ENCODE measurements at regions not wholly inside any gene's neighbourhood (a gene's known extent, or its start where the extent isn't known, plus 50 kb on each side); places are given as distances from the start of the nearest gene placed in this dataset.

DNA sequence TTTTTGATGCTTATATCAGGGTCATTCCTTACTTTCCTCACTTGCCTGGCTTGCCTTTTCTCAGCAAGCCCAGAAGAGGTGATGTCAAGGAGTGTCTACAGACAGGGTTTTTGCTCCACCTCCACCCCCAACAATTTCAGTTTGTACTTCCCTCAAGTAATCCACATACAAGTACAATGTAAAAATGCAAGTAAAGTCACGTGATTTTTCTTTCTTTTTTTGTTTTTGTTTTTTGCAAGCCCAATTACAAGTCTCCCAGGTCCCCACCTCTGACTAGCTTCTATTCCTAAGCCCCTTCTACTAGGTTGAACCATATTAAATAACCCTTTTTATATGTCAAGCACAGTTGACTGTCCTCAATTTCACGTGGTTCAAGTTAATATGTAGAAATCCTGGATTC is 579.6 kb downstream of the DIAPH3 start:
- no peak overlapping the region for H3K4me3 ChIP-seq (ENCODE audit: low read depth, low read length)
- no peak overlapping the region for H3K27ac ChIP-seq (ENCODE audit: low read depth, low read length)

DNA sequence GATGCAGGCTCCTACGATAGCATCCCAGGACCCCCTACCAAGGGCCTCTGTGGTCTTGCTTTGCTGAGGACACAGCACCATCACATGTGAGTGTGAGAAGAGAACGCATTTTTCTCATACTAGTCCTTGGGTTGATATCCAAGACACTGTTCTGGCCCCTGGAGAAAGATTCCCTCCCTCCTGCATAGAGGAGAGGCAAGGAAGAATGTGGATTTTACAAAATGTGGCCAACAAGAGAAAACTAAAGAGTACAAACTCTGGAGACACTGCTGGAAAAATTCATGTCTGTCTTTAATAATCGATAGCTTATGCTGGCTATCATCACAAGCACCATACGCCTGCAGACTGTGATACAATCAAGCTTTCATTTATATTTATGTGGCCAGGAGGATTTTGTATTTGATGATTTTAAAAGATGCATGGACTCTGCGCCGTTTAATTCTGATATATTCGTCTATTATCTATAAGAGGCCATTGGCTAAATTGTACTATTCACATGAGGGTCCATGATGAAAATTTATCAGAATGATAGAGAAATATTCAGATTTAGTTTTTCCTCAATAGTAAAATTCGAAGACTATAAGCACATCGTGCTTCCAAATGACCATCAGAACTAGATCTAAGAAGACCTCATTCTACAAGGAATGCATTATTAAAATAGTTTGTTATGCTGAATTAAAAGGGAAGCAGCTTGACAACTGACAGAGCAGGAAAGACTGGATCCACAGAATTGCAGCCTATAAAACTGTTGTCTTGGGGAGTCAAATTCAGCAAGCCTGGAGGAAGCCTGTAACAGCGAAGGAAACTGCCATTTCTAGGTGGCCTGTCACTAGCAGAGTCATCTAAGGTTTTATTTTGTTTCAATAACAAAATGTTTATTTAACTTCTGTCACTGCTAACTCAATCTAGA is 578.7 kb downstream of the DIAPH3 start:
- H3K4me3 ChIP-seq (ENCODE audit: low read depth, low read length) = no peak overlapping the region
- no peaks in the 10 kb centered on the region for H3K4me1 ChIP-seq (ENCODE audit: control insufficient read depth, insufficient read depth, low read length, unreplicated experiment)
- no peaks in the 10 kb centered on the region for H3K79me2 ChIP-seq (ENCODE audit: control insufficient read depth, insufficient read depth, low read length, unreplicated experiment)
- H3K36me3 ChIP-seq (ENCODE audit: insufficient read depth, low read length) = no peaks in the 10 kb centered on the region
- peaks cover 52% of the 10 kb centered on the region for H3K27me3 ChIP-seq (ENCODE audit: insufficient read depth, low read length)
- no peak overlapping the region for H3K27ac ChIP-seq (ENCODE audit: low read depth, low read length)
- no peak overlapping the region for H2AFZ ChIP-seq (ENCODE audit: low read length, unreplicated experiment)

More for the DNA sequence above, 579.6 kb downstream of the DIAPH3 start:
- peaks cover 50% of the 10 kb centered on the region for H3K27me3 ChIP-seq (ENCODE audit: insufficient read depth, low read length)
- H3K36me3 ChIP-seq (ENCODE audit: insufficient read depth, low read length) = no peaks in the 10 kb centered on the region
- no peaks in the 10 kb centered on the region for H3K79me2 ChIP-seq (ENCODE audit: control insufficient read depth, insufficient read depth, low read length, unreplicated experiment)
- no peak overlapping the region for H2AFZ ChIP-seq (ENCODE audit: low read length, unreplicated experiment)
- H3K4me1 ChIP-seq (ENCODE audit: control insufficient read depth, insufficient read depth, low read length, unreplicated experiment) = no peaks in the 10 kb centered on the region

DNA sequence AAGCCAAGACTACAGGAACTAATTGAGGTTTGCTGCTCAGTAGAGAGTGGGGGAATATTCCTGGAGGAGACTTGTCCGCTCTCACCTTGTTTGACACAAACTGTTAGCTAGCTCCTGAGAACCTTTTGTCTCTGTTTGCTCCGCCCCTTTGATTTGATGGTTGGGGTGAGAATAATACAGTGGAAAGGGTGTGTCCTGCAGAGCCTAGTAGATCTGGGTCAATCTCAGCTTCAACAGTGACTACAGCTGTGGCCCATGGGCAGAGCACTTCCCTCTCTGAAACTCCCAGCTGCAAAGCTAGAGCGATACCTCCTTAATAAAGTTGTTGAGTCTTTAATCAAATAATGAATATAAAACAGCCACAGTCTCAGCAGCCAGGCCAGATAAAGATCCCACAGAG is 576.7 kb downstream of the DIAPH3 start:
- H3K4me1 ChIP-seq (ENCODE audit: control insufficient read depth, insufficient read depth, low read length, unreplicated experiment) = no peaks in the 10 kb centered on the region
- peaks cover 45% of the 10 kb centered on the region for H3K27me3 ChIP-seq (ENCODE audit: insufficient read depth, low read length)
- H2AFZ ChIP-seq (ENCODE audit: low read length, unreplicated experiment) = no peak overlapping the region
- no peaks in the 10 kb centered on the region for H3K79me2 ChIP-seq (ENCODE audit: control insufficient read depth, insufficient read depth, low read length, unreplicated experiment)
- no peak overlapping the region for H3K27ac ChIP-seq (ENCODE audit: low read depth, low read length)
- no peaks in the 10 kb centered on the region for H3K36me3 ChIP-seq (ENCODE audit: insufficient read depth, low read length)
- no peak overlapping the region for H3K4me3 ChIP-seq (ENCODE audit: low read depth, low read length)

DNA sequence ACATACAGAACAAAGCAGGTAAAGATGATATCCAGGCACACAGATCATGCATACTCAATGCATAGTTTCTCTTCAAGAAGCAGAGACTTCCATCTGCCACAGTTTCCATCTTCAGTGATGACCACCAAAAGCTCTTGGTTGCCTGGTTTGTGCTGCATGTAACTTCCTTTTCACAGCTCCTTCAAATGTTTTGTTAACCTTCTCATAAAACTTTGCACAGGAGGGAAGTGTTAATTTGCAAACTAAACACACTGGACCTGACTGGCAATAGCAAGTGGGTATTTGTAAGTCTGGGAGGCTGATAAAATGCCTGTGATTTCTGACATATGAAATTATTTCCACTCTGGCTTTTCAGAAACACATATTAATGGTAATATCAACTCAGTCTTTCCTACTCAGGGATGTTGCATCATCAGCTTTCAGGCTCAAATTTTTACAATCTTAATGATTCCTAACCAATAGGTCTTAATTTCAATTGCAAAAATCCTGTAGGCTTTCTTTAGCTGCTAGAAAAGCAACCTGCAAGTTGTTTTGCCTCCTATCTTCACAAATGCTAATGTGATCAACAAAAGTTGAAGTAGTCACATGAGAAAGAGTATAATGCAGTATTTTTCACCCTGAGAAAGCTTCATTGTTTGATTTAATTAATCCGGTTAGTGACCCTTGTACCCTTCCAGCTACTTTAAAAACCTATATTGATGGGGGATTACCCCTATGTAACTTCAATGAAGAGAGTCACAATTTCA is 575.6 kb downstream of the DIAPH3 start:
- Histone ChIP-seq H3K4me1 (ENCODE audit: control insufficient read depth, insufficient read depth, low read length, unreplicated experiment) (no peaks in the 10 kb centered on the region), H3K27ac (ENCODE audit: low read depth, low read length) (no peak overlapping the region), H3K36me3 (ENCODE audit: insufficient read depth, low read length) (no peaks in the 10 kb centered on the region), H2AFZ (ENCODE audit: low read length, unreplicated experiment) (no peak overlapping the region), H3K79me2 (ENCODE audit: control insufficient read depth, insufficient read depth, low read length, unreplicated experiment) (no peaks in the 10 kb centered on the region), H3K27me3 (ENCODE audit: insufficient read depth, low read length) (peaks cover 45% of the 10 kb centered on the region), H3K4me3 (ENCODE audit: low read depth, low read length) (no peak overlapping the region)

DNA sequence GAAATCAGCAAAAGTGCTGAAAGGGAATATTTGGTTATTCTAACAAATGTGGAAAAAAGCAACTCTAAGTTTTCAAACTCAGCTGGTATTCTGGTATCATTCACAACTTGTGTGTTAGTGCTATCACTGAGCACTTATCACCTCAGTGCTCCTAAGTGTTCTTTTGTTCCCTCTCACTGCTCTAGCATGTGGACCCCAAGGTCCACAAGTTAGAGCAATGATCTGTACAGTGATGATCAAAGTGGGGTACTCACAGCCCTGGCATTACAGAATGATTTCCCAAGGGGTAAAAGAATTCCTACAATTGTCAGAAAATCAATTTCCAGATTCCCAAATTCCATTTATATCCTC is 575.0 kb downstream of the DIAPH3 start:
- peaks cover 45% of the 10 kb centered on the region for H3K27me3 ChIP-seq (ENCODE audit: insufficient read depth, low read length)
- H3K36me3 ChIP-seq (ENCODE audit: insufficient read depth, low read length) = no peaks in the 10 kb centered on the region
- no peak overlapping the region for H3K4me3 ChIP-seq (ENCODE audit: low read depth, low read length)
- H3K79me2 ChIP-seq (ENCODE audit: control insufficient read depth, insufficient read depth, low read length, unreplicated experiment) = no peaks in the 10 kb centered on the region
- H3K27ac ChIP-seq (ENCODE audit: low read depth, low read length) = no peak overlapping the region
- no peak overlapping the region for H2AFZ ChIP-seq (ENCODE audit: low read length, unreplicated experiment)
- H3K4me1 ChIP-seq (ENCODE audit: control insufficient read depth, insufficient read depth, low read length, unreplicated experiment) = no peaks in the 10 kb centered on the region

DNA sequence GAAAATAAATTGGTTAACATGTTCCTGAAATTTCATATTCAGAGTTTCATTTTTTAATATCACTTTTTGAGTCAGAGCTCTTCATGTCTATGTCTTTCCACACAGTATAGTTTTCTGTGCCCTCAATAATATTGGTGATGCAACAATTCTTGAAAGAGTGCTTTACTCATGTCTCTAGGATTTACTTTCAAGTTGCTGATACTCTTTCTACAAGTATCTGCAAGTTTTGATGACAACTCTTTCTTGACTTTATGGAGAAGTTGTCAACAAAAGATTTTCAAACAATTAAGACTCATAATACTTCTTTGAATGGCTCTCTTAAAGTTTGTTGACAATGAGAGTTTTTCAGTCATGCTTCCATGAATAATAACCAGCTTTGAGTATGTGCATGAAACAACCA is 561.7 kb downstream of the DIAPH3 start:
- Histone ChIP-seq H3K27ac (ENCODE audit: low read depth, low read length) (no peak overlapping the region), H3K27me3 (ENCODE audit: insufficient read depth, low read length) (no peaks in the 10 kb centered on the region; the same call in 1 of the 2 replicates), H3K4me3 (ENCODE audit: low read depth, low read length) (no peak overlapping the region), H3K36me3 (ENCODE audit: insufficient read depth, low read length) (no peaks in the 10 kb centered on the region), H3K4me1 (ENCODE audit: control insufficient read depth, insufficient read depth, low read length, unreplicated experiment) (no peaks in the 10 kb centered on the region), H2AFZ (ENCODE audit: low read length, unreplicated experiment) (no peak overlapping the region), H3K79me2 (ENCODE audit: control insufficient read depth, insufficient read depth, low read length, unreplicated experiment) (no peaks in the 10 kb centered on the region)

DNA sequence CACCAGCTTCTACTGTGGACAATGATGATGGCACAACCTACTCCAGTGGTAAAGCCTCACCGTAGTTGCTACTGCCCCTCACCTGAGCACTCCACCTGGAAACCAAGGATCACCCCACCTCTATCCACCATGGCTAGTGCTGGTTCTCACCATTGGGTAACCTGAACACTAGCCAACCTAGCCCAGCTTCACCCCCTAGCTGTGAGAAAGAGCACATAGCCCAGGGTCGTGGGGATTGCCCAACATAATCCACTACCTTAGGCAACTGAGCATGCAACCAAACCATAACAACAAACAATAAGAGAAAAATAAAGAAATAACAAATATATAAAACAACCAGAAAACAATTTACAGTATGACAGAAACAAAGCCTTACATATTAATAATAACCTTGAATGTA is 560.1 kb downstream of the DIAPH3 start:
- no peaks in the 10 kb centered on the region for H3K36me3 ChIP-seq (ENCODE audit: insufficient read depth, low read length)
- no peaks in the 10 kb centered on the region for H3K4me1 ChIP-seq (ENCODE audit: control insufficient read depth, insufficient read depth, low read length, unreplicated experiment)
- H3K4me3 ChIP-seq (ENCODE audit: low read depth, low read length) = no peak overlapping the region
- H2AFZ ChIP-seq (ENCODE audit: low read length, unreplicated experiment) = no peak overlapping the region
- H3K27me3 ChIP-seq (ENCODE audit: insufficient read depth, low read length) = no peaks in the 10 kb centered on the region; the same call in 1 of the 2 replicates
- no peaks in the 10 kb centered on the region for H3K79me2 ChIP-seq (ENCODE audit: control insufficient read depth, insufficient read depth, low read length, unreplicated experiment)
- no peak overlapping the region for H3K27ac ChIP-seq (ENCODE audit: low read depth, low read length)

DNA sequence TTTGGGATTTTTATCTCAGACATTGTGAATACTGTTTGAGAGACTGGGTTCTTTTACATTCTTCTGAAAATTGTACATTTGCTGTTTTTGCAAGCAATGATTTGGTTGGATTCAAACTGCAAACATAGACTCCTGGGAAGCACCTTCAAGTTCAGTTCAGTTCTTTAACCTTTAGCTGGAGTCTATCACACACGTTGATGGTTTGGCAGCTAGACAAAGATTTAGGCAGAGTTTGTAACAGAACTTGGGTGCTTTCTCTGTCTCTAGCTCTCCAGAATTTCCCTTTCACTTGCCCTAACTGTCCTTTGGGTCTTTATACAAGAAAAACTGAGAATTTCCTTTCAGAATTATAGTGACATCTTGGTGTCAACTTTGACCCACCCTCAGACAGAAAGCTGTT is 556.6 kb downstream of the DIAPH3 start:
- H3K4me1 ChIP-seq (ENCODE audit: control insufficient read depth, insufficient read depth, low read length, unreplicated experiment) = no peaks in the 10 kb centered on the region
- H3K27me3 ChIP-seq (ENCODE audit: insufficient read depth, low read length) = peaks cover 6% of the 10 kb centered on the region; the same call in 1 of the 2 replicates
- H3K4me3 ChIP-seq (ENCODE audit: low read depth, low read length) = no peak overlapping the region
- no peak overlapping the region for H3K27ac ChIP-seq (ENCODE audit: low read depth, low read length)
- H3K36me3 ChIP-seq (ENCODE audit: insufficient read depth, low read length) = no peaks in the 10 kb centered on the region
- H3K79me2 ChIP-seq (ENCODE audit: control insufficient read depth, insufficient read depth, low read length, unreplicated experiment) = no peaks in the 10 kb centered on the region
- no peak overlapping the region for H2AFZ ChIP-seq (ENCODE audit: low read length, unreplicated experiment)

DNA sequence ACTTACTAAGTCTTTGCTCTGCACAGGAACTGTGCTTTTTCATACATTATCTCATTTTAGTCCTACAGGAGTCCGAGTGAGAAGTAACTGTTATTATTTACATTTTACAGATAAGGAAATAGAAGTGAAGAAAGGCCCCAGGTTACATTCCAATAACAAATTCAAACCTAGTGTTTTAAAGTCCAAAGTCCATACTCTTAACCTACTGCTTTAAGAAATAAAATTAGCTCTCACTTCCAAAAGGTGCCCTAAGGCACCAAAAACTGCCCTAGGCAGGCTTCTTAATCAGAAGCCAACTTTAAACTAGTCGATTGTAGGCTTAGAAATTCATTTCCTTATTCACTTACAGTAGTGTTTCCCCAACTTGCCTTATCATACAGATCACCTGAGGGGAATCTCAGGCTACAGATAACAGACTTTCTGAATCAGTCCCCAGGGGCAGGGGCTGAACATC is 555.9 kb downstream of the DIAPH3 start:
- no peak overlapping the region for H3K4me3 ChIP-seq (ENCODE audit: low read depth, low read length)
- H2AFZ ChIP-seq (ENCODE audit: low read length, unreplicated experiment) = no peak overlapping the region
- no peak overlapping the region for H3K27ac ChIP-seq (ENCODE audit: low read depth, low read length)

DNA sequence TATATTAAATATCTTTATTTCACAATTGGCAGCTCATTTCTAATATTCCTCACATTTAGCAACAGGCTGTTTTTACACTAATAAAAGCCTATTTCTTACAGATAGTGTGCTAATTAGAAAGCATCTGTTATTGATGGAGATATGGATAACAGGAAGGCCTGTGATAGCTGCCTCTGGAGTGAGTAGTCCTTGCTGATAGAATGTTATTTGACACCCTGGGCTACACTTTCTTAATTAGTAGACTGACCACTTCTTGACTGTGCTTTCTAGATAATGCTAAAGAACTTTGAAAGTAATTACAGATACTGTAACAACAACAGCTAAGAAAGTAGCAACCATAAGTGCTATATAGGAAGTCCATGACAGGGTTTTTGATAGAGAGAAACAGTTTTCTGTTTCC is 554.3 kb downstream of the DIAPH3 start:
- no peak overlapping the region for H3K27ac ChIP-seq (ENCODE audit: low read depth, low read length)
- peaks cover 7% of the 10 kb centered on the region; the same call in 1 of the 2 replicates for H3K27me3 ChIP-seq (ENCODE audit: insufficient read depth, low read length)
- H3K4me3 ChIP-seq (ENCODE audit: low read depth, low read length) = no peak overlapping the region
- H3K36me3 ChIP-seq (ENCODE audit: insufficient read depth, low read length) = no peaks in the 10 kb centered on the region
- H3K79me2 ChIP-seq (ENCODE audit: control insufficient read depth, insufficient read depth, low read length, unreplicated experiment) = no peaks in the 10 kb centered on the region
- no peak overlapping the region for H2AFZ ChIP-seq (ENCODE audit: low read length, unreplicated experiment)
- no peaks in the 10 kb centered on the region for H3K4me1 ChIP-seq (ENCODE audit: control insufficient read depth, insufficient read depth, low read length, unreplicated experiment)

More for the DNA sequence above, 555.9 kb downstream of the DIAPH3 start:
- H3K36me3 ChIP-seq (ENCODE audit: insufficient read depth, low read length) = no peaks in the 10 kb centered on the region
- no peaks in the 10 kb centered on the region for H3K4me1 ChIP-seq (ENCODE audit: control insufficient read depth, insufficient read depth, low read length, unreplicated experiment)
- peaks cover 7% of the 10 kb centered on the region; the same call in 1 of the 2 replicates for H3K27me3 ChIP-seq (ENCODE audit: insufficient read depth, low read length)
- no peaks in the 10 kb centered on the region for H3K79me2 ChIP-seq (ENCODE audit: control insufficient read depth, insufficient read depth, low read length, unreplicated experiment)
